Activated CD8-positive, alpha-beta memory T cell treated with anti-CD3 and anti-CD28 coated beads, Interleukin-2, amount 50 U/mL, for 48 hours (primary cell): ENCODE measurements at regions not wholly inside any gene's neighbourhood (a gene's known extent, or its start where the extent isn't known, plus 50 kb on each side); places are given as distances from the start of the nearest gene placed in this dataset.
"Not testable (repeated sequence)": the region's sequence is repeated elsewhere in the genome, so short reads cannot be mapped to it uniquely, and the experiment has no call there.

Experiments
- DNase-seq: peaks from one replicate; pipeline ENCODE4 v3.0.0-alpha.2; 2020

- DNase-seq: no peak
These were observed 612.5 kb downstream of the KIF4B start for GRCh38 chr5:155625897-155626543.

DNA sequence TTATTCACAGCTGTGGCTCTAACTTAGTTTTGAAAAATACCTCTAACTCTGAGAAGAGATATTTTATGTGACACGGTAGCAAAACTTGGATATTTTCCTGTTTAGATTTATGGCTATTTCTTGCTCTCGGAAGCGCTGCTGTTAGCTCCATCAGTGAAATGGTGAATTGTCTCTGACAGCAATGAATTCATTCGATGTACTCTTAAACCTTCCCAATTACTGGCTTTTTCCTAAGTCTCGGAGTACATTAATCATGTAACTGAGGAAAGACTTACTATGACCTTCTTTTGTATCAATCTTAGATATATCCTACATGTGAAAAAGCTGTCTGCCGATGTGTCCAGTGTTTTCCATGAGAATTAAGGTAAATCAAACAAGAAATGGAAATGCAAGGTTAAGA is 613.0 kb downstream of the KIF4B start:
- no peak for DNase-seq

GRCh38 chr5:155628346-155628745 is 614.8 kb downstream of the KIF4B start:
- DNase-seq: no peak

DNA sequence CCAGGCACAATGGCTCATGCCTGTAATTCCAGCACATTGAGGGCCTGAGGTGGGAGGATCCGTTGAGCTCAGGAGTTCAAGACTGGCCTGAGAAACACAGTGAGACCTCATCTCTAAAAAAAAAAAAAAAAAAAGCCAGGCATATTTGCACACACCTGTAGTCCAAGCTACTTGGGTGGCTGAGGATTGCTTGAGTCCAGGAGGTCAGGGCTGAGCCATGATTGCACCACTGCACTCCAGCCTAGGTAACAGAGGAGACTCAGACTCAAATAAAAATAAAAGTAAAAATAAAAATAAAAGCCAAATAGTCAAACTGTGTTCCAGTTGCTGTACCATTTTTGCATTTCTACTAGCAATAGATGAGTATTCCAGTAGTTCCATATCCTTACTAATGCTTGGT is 616.0 kb downstream of the KIF4B start:
- no peak for DNase-seq

GRCh38 chr5:155631116-155631515 is 617.6 kb downstream of the KIF4B start:
- no peak for DNase-seq

DNA sequence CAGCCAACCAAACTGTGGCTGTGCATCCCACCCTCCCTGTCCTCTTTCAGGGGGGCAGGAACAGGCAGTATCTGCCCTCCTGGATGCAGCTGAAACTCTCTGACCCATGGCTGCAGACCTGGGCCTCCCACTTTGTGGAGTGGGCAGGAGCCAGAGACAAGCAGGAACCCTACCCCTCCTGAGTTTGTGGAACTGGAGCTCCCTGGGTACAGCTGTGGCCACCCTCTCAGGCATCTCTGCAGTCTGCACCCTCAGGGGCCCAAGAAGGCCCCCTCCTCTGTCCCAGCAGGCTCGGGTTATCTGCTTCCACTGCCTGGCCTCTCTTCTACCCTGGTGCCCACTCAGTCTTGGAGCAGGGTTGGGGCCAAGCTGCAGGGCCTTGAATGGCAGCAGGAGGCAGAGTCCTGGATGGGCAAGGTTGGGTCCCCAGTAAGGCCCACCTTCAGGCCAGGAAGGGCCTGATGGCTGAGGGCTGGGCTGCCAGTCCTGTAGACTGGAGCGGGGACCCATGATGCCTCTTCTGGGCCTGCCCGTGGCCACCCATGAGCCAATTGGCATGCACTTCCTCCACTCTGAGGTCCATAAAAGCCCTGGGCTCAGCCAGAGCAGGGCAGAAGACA is 619.9 kb downstream of the KIF4B start:
- no peak for DNase-seq

DNA sequence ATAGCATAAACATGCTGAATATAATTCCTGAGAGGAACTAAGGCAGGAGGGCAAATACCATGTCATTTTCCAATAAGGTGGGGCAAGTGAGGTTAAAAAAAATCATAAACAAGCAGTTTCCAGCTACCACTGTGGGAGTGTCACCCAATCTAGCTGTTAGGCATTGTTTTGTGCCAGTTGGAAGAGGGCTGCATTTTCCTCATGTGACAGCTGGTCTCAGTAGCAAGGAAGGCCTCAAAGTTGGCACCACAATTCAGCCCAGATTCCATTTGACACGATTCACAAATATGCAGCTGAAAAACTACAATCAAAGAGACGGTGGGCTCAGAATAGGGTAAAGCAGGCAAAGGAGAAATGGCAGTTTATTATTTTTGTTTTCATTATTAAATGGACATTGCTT is 636.1 kb downstream of the KIF4B start:
- DNase-seq: no peak

DNA sequence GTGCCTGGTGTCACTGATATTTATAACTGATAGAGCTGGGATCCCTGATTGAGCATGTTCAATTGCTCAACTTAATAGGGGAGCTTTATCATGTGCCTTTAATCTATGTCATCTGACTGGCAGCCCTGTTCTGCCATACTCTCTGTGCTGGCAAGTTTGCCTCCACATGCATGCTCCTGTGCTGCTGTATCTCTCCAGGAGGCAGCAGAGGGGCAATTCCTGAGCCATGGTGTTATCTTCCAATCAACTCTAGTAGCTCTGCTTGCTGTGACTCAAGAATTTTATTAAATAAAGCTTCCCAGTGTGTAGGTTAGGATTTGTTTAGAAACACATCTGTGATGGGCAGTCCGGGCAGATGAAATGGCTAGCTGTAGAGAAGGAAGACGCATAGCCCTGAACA is 642.0 kb downstream of the KIF4B start:
- no peak for DNase-seq

GRCh38 chr5:155661859-155662258 is 648.3 kb downstream of the KIF4B start:
- no peak for DNase-seq

DNA sequence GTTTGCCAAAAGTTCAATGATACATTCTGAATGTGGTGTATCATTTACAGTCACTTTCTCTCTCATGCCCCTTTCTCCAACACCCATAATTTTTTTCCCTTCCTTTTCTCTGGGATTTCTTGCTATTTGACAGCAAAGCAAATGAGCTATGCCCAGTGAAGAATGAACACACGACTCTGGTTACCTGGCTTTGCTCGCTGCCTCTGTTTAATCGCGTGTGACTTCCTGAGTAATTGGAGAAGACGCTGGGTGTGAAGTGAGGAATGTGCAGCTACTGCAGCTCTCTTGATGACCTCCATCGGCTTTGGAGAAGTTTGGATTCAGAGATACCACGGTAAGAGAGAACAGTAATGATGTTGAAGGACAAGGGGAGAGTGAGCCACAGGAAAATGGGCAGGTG is 651.8 kb downstream of the KIF4B start:
- no peak for DNase-seq

GRCh38 chr5:155672001-155672400 is 655.0 kb upstream of the SGCD start:
- DNase-seq: not testable (repeated sequence)

GRCh38 chr5:155676967-155677366 is 650.0 kb upstream of the SGCD start:
- DNase-seq: no peak

GRCh38 chr5:155678371-155678770 is 648.6 kb upstream of the SGCD start:
- no peak for DNase-seq

DNA sequence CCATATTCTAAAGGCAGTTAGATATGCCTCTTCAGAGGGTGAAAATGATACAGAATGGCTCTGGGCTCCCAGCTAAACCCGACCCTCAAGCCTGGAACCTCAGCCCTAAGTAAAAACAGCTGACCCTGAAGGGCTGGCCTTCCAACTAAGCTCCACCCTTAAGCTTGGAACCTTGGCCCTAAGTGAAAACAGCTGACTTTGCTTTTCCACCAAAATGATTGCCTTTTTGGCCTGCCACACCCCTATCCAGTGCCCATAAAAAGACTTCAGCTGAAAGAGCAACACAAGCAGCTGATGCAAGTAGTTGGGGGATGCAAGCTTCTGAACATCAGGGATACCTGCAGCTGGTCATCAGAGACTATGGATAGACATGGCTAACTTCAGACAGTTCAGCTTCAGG is 647.4 kb upstream of the SGCD start:
- no peak for DNase-seq

DNA sequence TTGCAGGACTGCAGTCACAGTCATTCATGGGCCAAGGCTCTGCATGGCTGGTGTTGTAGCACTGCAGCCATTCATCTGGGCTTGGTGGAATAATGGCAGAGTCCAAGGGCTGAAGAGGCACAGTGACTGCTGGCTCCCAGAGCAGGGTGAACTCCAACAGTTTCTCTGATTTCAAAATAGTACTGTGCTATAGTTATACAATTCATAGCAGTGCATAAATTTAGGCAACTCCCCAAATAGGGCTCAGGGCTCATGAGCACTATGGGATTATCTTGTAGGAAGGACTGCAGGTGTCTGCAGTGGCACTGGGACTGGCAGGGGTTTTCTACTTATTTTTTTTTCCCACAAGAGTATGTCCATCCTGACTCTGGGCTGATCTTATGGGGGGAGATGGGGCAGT is 642.5 kb upstream of the SGCD start:
- no peak for DNase-seq

DNA sequence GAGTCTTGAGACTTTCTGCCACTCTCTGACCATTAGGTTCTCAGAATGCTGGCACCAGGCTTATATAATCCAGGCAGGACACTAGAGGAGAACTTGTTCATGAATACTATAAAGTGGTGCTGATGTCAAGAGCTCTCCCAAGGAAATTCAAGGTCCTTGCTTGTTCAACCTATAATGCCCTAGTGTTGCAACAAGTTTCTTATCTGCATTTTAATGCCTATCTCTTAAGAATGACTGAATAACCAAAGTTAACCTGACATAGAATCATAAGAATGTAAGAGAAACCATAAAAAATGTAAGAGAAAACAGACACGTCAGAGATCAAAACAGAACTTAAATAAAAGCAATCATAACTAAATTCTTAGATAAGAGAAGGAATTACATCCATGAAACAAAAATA is 640.8 kb upstream of the SGCD start:
- DNase-seq: no peak

DNA sequence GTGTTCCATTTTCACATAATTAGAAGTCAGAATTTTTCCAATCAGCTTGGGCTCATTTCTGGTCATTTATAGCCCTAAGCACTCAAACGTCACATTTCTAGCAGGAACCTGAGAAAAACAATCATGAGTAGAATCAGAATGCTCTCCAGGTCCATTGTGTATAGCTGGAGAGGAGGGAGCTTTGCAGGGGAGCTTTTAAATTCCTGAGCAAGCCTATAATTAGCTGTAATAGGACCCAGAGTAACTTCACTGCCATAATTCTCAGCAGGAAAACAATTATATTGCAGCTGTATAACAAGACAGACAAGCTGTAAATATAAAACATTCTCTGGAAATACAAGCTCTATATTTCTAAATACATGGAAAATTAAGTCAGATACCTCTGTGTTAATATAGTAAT is 637.6 kb upstream of the SGCD start:
- DNase-seq: no peak

DNA sequence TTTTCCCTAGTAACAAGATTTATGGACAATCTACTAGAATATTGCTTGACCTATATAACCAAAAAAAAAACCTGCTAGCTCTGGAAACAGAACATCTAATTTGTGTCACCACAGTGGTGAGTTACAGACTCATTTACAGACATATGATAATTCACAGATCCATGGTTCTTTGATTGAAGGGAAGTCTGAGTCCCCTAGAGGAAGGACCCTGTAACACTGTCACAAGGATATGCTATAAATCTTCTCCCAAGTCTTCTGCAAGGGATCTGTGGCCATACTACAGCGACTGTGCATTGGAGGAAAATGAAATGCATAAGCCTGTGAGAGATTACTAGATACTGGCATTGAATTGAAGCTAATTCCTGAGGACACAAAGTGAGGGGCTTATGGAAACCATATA is 630.6 kb upstream of the SGCD start:
- DNase-seq: no peak

- DNase-seq: no peak
These were observed 629.7 kb upstream of the SGCD start for GRCh38 chr5:155697236-155697635.

DNA sequence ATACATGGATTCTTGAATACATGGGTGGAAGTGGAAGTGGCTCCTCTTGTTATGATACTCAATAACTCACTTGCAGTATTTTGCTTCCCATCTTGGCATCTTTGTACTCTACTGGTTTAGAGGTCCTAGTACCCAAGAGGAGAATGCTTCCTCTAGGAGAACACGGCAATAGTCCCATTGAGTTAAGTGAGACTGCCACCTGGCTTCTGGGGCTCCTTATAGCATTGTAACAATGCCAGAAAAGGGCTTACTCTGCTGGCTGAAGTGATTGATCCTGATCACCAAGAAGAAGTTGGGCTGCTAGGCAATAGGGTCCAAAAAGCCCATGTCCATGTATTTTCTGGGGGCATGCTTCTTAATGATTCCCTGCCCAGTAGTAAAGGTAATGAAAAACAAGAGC is 627.6 kb upstream of the SGCD start:
- DNase-seq: no peak

DNA sequence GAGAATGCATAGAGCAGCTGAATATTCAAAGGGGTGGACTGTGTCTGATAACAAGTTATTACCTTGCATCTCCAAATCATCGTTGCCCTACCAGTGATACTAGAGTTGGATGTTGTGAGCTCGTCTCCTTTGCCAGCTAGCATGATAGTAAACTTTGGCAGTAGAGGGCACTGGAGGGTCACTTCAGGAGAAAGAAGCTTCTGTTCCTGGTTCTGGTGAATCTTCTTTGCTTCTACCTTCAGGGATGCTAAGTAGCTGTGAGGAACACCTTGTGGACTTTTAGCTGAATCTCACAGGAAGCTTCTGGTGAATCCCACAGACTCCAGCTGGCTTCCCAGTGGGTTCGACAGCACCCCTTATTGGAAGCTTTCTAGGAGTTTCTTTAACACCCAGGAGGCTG is 626.6 kb upstream of the SGCD start:
- DNase-seq: no peak

DNA sequence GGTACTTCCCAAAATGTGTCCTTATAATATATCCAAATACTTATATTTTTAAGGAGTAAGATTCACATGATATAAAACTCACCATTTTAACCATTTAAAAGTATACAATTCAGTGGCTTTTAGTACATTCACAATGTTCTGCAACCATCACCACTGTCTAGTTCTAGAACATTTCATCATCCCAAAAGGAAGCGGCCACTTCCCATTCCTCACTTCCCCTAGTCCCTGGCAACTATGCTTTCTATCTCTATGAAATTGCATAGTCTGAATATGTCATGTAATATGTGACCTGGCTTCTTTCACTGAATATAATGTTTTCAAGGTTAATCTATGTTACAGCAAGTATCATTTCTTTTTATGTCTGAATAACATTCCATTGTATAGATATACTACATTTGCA is 615.1 kb upstream of the SGCD start:
- no peak for DNase-seq

DNA sequence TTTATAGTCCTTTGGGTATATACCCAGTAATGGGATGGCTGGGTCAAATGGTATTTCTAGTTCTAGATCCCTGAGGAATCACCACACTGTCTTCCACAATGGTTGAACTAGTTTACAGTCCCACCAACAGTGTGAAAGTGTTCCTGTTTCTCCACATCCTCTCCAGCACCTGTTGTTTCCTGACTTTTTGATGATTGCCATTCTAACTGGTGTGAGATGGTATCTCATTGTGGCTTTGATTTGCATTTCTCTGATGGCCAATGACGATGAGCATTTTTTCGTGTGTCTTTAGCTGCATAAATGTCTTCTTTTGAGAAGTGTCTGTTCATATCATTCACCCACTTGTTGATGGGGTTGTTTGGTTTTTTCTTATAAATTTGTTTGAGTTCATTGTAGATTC is 612.5 kb upstream of the SGCD start:
- DNase-seq: not testable (repeated sequence)

- DNase-seq: no peak
These were observed 600.7 kb upstream of the SGCD start for GRCh38 chr5:155726267-155726666.

- no peak for DNase-seq
These were observed 599.3 kb upstream of the SGCD start for GRCh38 chr5:155727512-155728145.
